Neuronal stem cell (in vitro differentiated cells): ENCODE measurements at regions not wholly inside any gene's neighbourhood (a gene's known extent, or its start where the extent isn't known, plus 50 kb on each side); places are given as distances from the start of the nearest gene placed in this dataset.

ENCODE experiments used
- DNase-seq: peaks from one replicate; pipeline ENCODE4 v3.0.0-alpha.2; 2013; ENCODE audit warnings: low spot score
- H2AFZ ChIP-seq: one replicate; pipeline ENCODE4 v1.6.1; 2013; ENCODE audit warnings: mild to moderate bottlenecking, low read length, inconsistent platforms
- H2AK5ac ChIP-seq: 2 replicates; pipeline ENCODE4 v1.6.1; 2013; ENCODE audit warnings: low read depth, mild to moderate bottlenecking, inconsistent platforms, low read length, moderate library complexity, mixed read lengths
- H2BK120ac ChIP-seq: 2 replicates; pipeline ENCODE4 v1.6.1; 2013; ENCODE audit warnings: low read depth, mild to moderate bottlenecking, inconsistent platforms, low read length, moderate library complexity, mixed read lengths
- H2BK12ac ChIP-seq: one replicate; pipeline ENCODE4 v1.6.1; 2013; ENCODE audit warnings: low read length, inconsistent platforms
- H2BK15ac ChIP-seq: 2 replicates; pipeline ENCODE4 v1.6.1; 2013; ENCODE audit warnings: mild to moderate bottlenecking, low read length, inconsistent platforms, mixed read lengths
- H2BK5ac ChIP-seq: one replicate; pipeline ENCODE4 v1.6.1; 2013; ENCODE audit warnings: inconsistent platforms, mild to moderate bottlenecking, low read length, moderate library complexity
- H3K14ac ChIP-seq: one replicate; pipeline ENCODE4 v1.6.1; 2013; ENCODE audit warnings: low read length, inconsistent platforms
- H3K18ac ChIP-seq: 2 replicates; pipeline ENCODE4 v1.6.1; 2013; ENCODE audit warnings: low read length, inconsistent platforms
- H3K23ac ChIP-seq: 2 replicates; pipeline ENCODE4 v1.6.1; 2013; ENCODE audit warnings: low read depth, mild to moderate bottlenecking, mixed read lengths, low read length, inconsistent platforms; ENCODE audit not compliant: poor library complexity
- H3K27ac ChIP-seq: replicated peaks from 3 replicates; pipeline ENCODE4 v1.5.1; 2013; ENCODE audit warnings: low read length, inconsistent platforms
- H3K27me3 ChIP-seq, 3 experiments: 2 replicates each; pipeline ENCODE4 v1.6.1; 2013; ENCODE audit warnings: low read length in 3 of 3, mild to moderate bottlenecking in 2 of 3, inconsistent platforms in 1 of 3, low read depth in 1 of 3, mixed read lengths in 1 of 3, moderate library complexity in 1 of 3; ENCODE audit not compliant: control insufficient read depth in 3 of 3, insufficient read depth in 3 of 3
- H3K36me3 ChIP-seq, 2 donors: replicated peaks in 1 of 2; 2 replicates each; pipeline ENCODE4 v1.6.1; 2013; ENCODE audit warnings: low read length in 2 of 2; ENCODE audit not compliant: control insufficient read depth in 2 of 2, insufficient read depth in 2 of 2
- H3K4ac ChIP-seq: 2 replicates; pipeline ENCODE4 v1.6.1; 2013; ENCODE audit warnings: inconsistent platforms, mild to moderate bottlenecking, low read length, moderate library complexity
- H3K4me1 ChIP-seq, 2 donors: 1 replicate in 1 of 2; 2 replicates in 1 of 2; pipeline ENCODE4 v1.6.1; 2013; ENCODE audit warnings: low read length in 2 of 2, low read depth in 1 of 2; ENCODE audit not compliant: control insufficient read depth in 2 of 2, insufficient read depth in 1 of 2
- H3K4me2 ChIP-seq: one replicate; pipeline ENCODE4 v1.6.1; 2013; ENCODE audit warnings: mild to moderate bottlenecking, low read length, inconsistent platforms; ENCODE audit not compliant: insufficient read depth, poor library complexity, severe bottlenecking
- H3K4me3 ChIP-seq, 2 donors: 2 replicates each; pipeline ENCODE4 v1.5.1; 2013; ENCODE audit warnings: low read length in 2 of 2, mild to moderate bottlenecking in 2 of 2, inconsistent platforms in 1 of 2, moderate library complexity in 1 of 2
- H3K79me1 ChIP-seq: one replicate; pipeline ENCODE4 v1.6.1; 2013; ENCODE audit warnings: low read depth, mild to moderate bottlenecking, inconsistent platforms, low read length, moderate library complexity
- H3K9ac ChIP-seq: one replicate; pipeline ENCODE4 v1.6.1; 2013; ENCODE audit warnings: mild to moderate bottlenecking, low read depth, low read length, inconsistent platforms; ENCODE audit not compliant: poor library complexity
- H3K9me3 ChIP-seq, 2 donors: replicated peaks in 1 of 2; 2 replicates each; pipeline versions ENCODE3 to v1.6.1; 2013; ENCODE audit warnings: low read length in 2 of 2, mild to moderate bottlenecking in 2 of 2, inconsistent platforms in 1 of 2, low read depth in 1 of 2, mixed read lengths in 1 of 2, moderate library complexity in 1 of 2; ENCODE audit not compliant: control insufficient read depth in 2 of 2, insufficient read depth in 1 of 2
- H4K8ac ChIP-seq: one replicate; pipeline ENCODE4 v1.6.1; 2013; ENCODE audit warnings: low read depth, mild to moderate bottlenecking, inconsistent platforms, low read length, moderate library complexity
- H4K91ac ChIP-seq: one replicate; pipeline ENCODE4 v1.6.1; 2013; ENCODE audit warnings: low read length, low read depth, mild to moderate bottlenecking, inconsistent platforms; ENCODE audit not compliant: poor library complexity
- WGBS, 2 donors: extraction: QIAGEN DNeasy Blood & Tissue Kit; methylation state at CpG; one replicate each; pipeline ENCODE4 v1.1.7; 2013; ENCODE audit warnings: missing lambda C conversion rate in 2 of 2, mixed read lengths in 1 of 2; ENCODE audit not compliant: insufficient read length in 2 of 2, insufficient replicate concordance in 1 of 2; ENCODE audit errors: extremely low coverage in 2 of 2; 5-methylcytosine and 5-hydroxymethylcytosine counted together

DNA sequence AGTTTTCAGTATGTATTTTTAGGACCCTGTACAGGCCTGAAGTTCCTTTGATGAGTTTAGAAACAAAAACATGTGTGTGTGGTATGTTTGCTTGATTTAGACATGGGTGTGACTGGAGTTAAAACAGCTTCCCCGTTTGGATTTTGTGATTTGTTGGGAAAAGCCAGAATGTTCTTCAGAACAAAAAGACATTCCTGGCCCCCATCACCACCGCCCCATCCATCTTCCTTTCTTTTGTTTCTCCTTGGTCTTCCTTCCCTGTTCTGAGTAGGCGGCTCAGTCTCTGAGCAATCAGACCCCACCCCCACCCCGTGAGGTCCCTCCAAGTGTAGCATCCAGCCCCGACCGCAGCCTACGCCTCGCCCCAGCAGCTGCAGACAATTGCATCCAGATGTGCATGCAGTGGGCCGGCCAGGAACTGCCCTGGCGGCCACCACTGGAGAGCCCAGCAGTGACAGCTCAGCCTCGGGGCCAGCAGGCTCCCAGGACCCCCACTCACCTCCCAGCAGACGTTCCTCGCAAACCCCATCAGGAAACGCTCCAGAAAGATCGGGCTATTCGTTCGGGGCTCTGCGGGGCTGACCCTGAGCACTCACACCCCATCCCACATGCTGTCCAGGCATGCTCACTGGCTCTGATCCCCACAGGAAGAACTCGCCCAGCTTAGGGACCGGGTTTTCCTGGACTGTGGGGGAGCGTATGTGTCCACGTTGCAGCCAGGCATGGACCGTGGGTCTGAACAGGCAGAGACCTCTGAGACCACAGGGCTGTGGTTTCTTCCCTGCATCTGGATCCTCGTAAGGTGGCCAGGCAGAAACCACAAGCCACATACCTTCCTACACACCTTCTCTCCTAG lies 99.8 kb upstream of the CDH5 start:
- Histone ChIP-seq H3K36me3 (no peaks in the 10 kb centered on the region), H3K9ac (no peak overlapping the region), H3K9me3 (no peaks in the 10 kb centered on the region), H3K23ac (no peak overlapping the region), H4K91ac (no peak overlapping the region), H4K8ac (no peak overlapping the region), H3K27me3 (peaks cover 0 to 28% (median 0%) of the 10 kb centered on the region in 3 experiments), H3K79me1 (no peaks in the 10 kb centered on the region), H3K4ac (no peak overlapping the region), H2AFZ (peak overlapping the region; percentile 2), H2BK120ac (no peak overlapping the region), H3K14ac (no peak overlapping the region), H3K18ac (peak overlapping the region; percentile 89), H2AK5ac (no peak overlapping the region), H3K4me1 (peaks cover 0 to 18% of the 10 kb centered on the region in 2 donors), H2BK5ac (peak overlapping the region; percentile 35), H2BK15ac (no peak overlapping the region), H3K4me3 (no peak overlapping the region), H2BK12ac (peak overlapping the region; percentile 18), H3K27ac (no peak overlapping the region), H3K4me2 (no peak overlapping the region)
- WGBS, 2 donors = no CpG with 5 or more reads among the region's 24 CpGs
- DNase-seq = no peak

- Histone ChIP-seq H3K4ac (no peak overlapping the region), H3K27ac (no peak overlapping the region), H3K27me3 (peaks cover 0 to 21% (median 0%) of the 10 kb centered on the region in 3 experiments), H3K18ac (no peak overlapping the region), H3K4me1 (peaks cover 0 to 16% of the 10 kb centered on the region in 2 donors), H2BK12ac (no peak overlapping the region), H3K23ac (no peak overlapping the region), H3K9me3 (no peaks in the 10 kb centered on the region), H3K79me1 (no peaks in the 10 kb centered on the region), H4K8ac (no peak overlapping the region), H3K14ac (no peak overlapping the region), H2AK5ac (peak overlapping the region; percentile 33), H2BK5ac (no peak overlapping the region), H2AFZ (no peak overlapping the region), H3K4me3 (no peak overlapping the region), H3K9ac (no peak overlapping the region), H2BK120ac (no peak overlapping the region), H3K4me2 (no peak overlapping the region), H2BK15ac (peak overlapping the region; percentile 32), H4K91ac (no peak overlapping the region), H3K36me3 (no peaks in the 10 kb centered on the region)
- WGBS, 2 donors = no CpG with 5 or more reads among the region's 13 CpGs
- no peak for DNase-seq
Observed at GRCh38 chr16:66265556-66266141, 100.8 kb upstream of the CDH5 start.

GRCh38 chr16:66265048-66265415 lies 101.5 kb upstream of the CDH5 start:
- Histone ChIP-seq H2BK12ac (peak overlapping the region; percentile 76), H2AFZ (no peak overlapping the region), H3K79me1 (no peaks in the 10 kb centered on the region), H3K27ac (no peak overlapping the region), H3K36me3 (no peaks in the 10 kb centered on the region), H3K4me1 (peaks cover 0 to 15% of the 10 kb centered on the region in 2 donors), H4K8ac (no peak overlapping the region), H3K14ac (no peak overlapping the region), H2BK5ac (no peak overlapping the region), H2AK5ac (peak overlapping the region; percentile 33), H4K91ac (no peak overlapping the region), H3K18ac (peak overlapping the region; percentile 87), H3K9me3 (peaks cover 0 to 2% of the 10 kb centered on the region in 2 donors), H2BK15ac (peak overlapping the region; percentile 32), H3K4ac (no peak overlapping the region), H3K23ac (no peak overlapping the region), H3K4me3 (no peak overlapping the region), H3K9ac (no peak overlapping the region), H3K4me2 (no peak overlapping the region), H2BK120ac (no peak overlapping the region), H3K27me3 (peaks cover 0 to 19% (median 0%) of the 10 kb centered on the region in 3 experiments)
- no CpG with 5 or more reads among the region's 3 CpGs for WGBS, 2 donors
- no peak for DNase-seq

GRCh38 chr16:66264311-66265047 lies 102.0 kb upstream of the CDH5 start:
- Histone ChIP-seq H3K79me1 (no peaks in the 10 kb centered on the region), H3K27me3 (peaks cover 0 to 19% (median 0%) of the 10 kb centered on the region in 3 experiments), H3K4ac (peak overlapping the region; percentile 25), H3K14ac (no peak overlapping the region), H3K9me3 (peaks cover 0 to 2% of the 10 kb centered on the region in 2 donors), H3K18ac (peak overlapping the region; percentile 87), H4K91ac (no peak overlapping the region), H3K4me1 (peaks cover 0 to 14% of the 10 kb centered on the region in 2 donors), H3K23ac (no peak overlapping the region), H3K36me3 (no peaks in the 10 kb centered on the region), H4K8ac (no peak overlapping the region), H2AK5ac (peak overlapping the region; percentile 51), H2BK12ac (peak overlapping the region; percentile 76), H2BK120ac (no peak overlapping the region), H2BK5ac (no peak overlapping the region), H2BK15ac (peak overlapping the region; percentile 14), H3K4me2 (no peak overlapping the region), H3K9ac (no peak overlapping the region), H3K4me3 (no peak overlapping the region), H2AFZ (no peak overlapping the region), H3K27ac (no peak overlapping the region)
- no peak for DNase-seq
- no CpG with 5 or more reads among the region's 17 CpGs for WGBS, 2 donors
